HK-2 (cell line): ENCODE measurements at regions not wholly inside any gene's neighbourhood (a gene's known extent, or its start where the extent isn't known, plus 50 kb on each side); places are given as distances from the start of the nearest gene placed in this dataset.

Source experiments
- DNase-seq: peaks from one replicate; pipeline ENCODE4 v3.0.0-alpha.2; 2018; ENCODE audit not compliant: unreplicated experiment

DNA sequence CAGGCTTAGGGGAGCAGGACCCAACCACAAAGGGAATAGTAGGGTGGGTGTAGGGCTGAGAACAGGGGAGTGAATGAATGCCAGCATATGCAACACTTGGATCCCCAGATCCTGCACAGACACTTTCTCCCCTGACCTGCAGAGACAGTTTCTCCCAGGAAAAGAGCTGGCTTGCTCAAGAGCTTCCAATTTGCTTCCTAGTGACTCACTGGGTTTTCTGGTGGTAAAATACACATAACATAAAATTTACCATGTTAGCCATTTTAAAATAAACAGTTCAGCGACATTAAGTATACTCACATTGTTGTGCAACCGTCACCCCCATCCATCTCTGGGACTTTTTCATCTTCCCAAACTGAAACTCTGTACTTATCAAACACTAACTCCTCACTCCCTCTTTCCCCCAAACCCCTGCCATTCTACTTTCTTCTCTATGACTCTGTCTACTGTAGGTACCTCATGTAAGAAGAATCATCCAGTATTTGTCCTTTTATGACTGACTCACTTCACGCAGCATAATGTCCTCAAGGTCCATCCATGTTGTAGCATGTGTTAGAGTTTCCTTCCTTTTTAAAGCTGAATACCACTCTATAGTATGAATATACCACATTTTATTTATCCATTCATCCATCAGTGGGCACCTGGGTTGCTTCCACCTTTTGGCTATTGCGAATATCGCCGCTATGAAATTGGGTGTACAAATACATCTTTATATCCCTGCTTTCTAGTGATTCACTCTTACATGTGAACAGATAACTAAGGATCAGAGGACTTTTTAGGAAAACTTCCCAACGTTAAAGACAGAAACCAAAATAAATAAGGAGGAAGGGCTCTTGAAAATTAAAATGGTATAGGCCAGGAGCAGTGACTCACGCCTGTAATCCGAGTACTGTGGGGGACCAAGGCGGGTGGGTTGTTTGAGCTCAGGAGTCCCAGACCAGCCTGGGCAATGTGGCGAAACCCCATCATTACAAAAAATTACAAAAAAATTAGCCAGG lies 95.6 kb upstream of the TJP1 start:
- no peak for DNase-seq

DNA sequence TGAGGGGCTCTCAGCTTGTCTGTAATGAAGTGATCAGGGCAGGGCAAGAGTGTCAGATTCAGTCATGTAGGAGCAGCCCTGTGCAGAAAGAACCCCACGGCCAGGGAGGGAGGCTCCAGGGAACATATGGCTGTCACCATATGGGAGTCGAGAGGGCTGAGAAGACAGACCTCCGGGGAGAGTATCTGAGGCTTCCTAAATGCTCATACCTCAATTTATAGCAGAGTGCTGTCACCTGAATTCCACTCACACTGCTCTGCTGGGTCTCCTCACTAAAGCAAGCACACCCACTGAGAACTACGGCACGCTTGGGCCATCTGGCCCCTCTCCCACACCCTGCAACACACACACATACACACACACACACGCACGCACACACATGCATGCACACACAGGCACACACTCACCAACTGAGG lies 92.3 kb upstream of the TJP1 start:
- no peak for DNase-seq

DNA sequence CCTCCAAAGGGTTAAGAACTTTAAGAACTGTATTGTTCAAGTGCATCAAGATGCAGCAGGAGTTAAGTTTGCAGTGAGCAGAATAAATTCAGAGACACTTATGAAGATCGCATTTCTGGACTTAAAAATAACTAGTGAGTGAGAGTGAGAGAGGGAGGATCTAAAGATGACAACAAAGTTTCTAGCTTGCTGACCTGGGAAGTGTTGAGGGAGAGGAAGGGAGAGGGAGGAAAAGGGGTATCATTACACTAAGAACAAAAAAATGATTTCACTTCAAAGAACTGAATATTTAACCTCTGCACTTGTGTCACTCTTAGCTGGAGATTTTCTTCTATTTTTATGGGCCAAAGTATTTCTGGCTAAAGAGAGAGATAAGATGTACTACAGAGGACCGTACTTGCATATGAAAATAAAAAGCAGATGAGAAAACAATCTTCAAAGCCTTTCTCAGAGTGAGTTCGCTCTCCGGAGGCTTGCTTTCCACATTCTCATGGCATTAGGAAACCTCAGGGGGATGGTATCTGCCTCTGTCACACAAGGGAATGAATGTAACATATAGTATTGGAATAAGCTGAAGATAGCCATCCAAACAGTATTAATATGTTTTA lies 91.4 kb upstream of the TJP1 start:
- no peak for DNase-seq

- DNase-seq = no peak
These were observed 89.4 kb upstream of the TJP1 start for GRCh38 chr15:29911705-29912104.

- no peak for DNase-seq
These were observed 87.8 kb upstream of the TJP1 start for GRCh38 chr15:29910068-29910467.

DNA sequence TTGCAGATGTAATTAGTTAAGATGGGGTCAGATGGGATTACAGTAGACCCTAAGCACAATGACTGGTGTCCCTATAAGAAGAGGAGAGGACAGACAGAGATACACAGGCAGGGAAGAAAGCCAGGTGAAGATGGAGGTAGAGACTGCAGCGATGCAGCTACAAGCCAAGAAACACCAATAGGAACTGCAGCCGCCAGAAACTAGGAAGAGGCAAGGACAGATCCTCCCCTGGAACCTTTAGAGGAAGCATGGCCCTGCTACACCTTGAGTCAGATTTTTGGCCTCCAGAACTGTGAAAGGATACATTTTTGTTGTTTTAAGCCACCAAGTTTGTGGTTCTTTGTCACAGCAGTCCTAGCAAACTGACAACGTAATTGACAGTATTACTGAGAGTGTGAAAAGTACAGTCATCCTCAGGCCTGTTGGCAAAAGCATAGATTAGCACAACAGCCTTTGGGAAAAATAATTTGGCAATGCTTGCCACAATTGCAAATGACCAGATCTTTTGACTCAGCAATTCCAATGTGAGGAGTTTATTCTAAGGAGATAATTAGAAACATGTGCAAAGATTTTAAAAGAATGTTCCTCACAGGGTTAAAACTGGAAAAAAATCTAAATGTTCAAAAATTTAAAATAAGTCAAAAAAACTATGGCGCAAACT lies 82.6 kb upstream of the TJP1 start:
- DNase-seq = no peak

- no peak for DNase-seq
These were observed 81.7 kb upstream of the TJP1 start for GRCh38 chr15:29903785-29904464.

DNA sequence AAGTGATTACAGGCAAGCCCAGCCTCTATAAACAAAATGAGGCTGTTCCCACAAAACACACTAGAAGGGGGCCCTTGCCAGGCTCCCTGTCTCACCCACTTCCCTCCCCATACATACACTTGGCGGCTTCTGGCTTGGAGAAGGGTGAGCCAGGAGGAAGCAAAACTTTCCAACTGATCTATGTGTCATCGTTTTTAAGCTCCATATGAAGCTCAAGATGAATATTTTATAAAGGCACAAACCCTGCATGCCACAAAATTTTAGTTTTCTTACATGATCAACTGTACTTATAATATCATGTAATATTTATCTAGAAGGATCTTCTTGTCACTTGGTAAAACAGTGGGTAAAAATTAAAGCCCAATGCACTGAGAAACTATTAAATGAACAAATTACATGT lies 80.8 kb upstream of the TJP1 start:
- no peak for DNase-seq

- no peak for DNase-seq
These were observed 78.2 kb upstream of the TJP1 start for GRCh38 chr15:29900237-29901189.

- DNase-seq = no peak
These were observed 73.8 kb upstream of the TJP1 start for GRCh38 chr15:29896062-29896461.

DNA sequence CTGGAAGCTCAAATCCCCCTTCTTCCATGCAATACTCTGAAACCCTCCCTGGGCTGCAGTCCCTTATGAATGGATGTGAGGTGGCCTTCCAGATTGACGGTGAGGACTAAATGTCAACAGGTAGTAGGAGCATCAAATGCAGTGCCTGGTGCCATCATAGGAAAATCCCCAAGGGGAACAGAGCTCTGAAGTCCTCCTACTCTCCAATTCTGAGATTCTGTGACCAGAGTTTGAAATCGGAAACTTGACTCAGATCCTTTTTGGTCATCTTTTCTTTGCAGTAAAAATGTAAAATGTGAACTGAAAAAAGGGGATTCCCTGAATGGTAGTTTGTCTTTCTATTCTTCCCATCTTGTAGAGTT lies 68.8 kb upstream of the TJP1 start:
- DNase-seq = no peak

DNA sequence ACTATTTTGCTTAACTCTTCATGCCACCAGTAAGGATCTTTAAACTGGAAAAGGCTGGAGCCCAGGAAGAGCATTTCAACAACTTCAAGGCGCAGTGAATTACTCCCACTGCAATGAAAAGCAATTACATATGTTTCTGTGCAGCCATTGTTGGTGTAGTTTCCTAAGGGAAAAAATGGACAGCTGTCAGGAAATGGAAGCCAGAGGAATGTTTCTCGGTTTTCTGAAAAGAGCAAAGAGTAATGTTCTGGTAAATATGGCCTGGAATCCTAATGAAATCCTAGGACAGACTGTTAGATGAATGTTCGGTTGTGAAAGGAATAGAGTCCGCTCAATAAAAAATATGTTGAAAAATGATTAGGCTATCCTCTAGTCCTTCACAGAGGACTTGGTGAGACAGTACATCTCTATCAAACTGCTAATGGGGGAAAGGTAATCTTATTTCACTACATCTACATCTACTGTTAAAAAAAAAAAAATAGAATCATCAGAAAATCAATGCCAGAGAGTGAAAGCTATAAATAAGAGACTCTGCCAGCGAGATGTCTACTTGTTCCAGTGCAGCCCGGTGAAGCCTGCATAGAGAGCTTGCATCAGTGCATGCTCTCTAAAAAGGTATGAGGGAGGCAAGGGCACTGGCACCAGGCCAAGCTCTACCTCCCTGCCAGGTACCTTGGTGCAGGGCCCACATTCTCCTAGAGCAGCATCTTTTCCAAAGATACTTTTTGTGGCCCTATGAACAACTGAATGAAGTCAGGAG lies 68.2 kb upstream of the TJP1 start:
- no peak for DNase-seq

GRCh38 chr15:29889542-29890329 lies 67.5 kb upstream of the TJP1 start:
- DNase-seq = peak; percentile 5

DNA sequence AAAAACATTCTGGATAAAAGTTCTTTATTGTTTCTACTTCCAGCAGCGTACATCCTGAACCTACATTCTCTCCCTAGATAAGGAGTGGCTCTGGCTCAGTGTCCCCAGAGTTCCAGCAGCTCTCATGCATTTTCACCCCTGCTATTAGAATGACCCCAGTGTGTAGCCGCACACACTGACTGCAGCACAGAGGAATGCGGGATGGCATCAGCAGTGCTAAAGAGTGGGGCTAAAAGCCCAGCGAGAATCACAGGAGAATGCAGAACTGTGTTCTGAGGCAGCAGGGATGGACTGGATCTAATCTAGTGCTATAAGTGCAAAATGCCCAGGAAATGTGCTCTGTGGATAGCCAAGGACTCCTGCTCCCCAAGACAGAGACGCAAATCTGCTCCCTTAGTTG lies 66.4 kb upstream of the TJP1 start:
- peak; percentile 10 for DNase-seq

DNA sequence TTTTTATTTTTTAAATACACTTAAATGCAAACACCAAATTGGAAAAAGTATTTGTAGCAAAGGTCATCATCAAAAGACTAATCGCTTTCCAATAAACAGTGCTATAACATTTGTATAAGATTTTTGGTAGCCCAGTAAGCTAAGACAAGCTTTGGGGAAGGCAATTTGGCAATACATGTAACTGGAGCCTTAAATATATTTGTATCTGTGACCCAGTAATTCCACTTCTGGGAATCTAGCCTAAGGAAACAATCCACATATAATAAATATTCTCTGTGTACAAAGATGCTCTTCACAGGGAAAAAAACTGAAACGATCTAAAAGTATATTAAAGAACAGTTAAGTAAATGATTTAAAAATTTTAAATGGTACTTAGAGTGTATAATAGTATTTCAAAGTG lies 65.5 kb upstream of the TJP1 start:
- DNase-seq = no peak

GRCh38 chr15:29885183-29885582 lies 62.9 kb upstream of the TJP1 start:
- no peak for DNase-seq

DNA sequence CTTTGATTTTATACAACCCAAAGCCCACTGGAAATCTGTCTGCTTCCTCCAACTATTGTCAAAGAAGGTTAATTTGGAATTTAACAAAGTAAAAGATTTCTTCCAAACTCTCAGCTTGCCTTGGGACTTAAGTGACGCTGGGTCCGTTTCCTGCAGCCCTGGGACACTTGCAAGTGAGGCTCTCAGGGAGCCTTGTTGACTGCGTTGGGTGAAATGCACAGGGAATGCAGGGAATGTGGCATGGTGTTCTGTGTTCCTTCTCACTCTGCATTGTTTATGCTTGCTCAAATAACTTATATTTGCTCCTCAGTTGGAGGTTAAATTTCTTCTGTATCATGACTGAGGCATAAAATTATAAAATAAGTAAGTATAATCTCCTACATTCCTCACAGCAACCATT lies 60.9 kb upstream of the TJP1 start:
- DNase-seq = no peak

DNA sequence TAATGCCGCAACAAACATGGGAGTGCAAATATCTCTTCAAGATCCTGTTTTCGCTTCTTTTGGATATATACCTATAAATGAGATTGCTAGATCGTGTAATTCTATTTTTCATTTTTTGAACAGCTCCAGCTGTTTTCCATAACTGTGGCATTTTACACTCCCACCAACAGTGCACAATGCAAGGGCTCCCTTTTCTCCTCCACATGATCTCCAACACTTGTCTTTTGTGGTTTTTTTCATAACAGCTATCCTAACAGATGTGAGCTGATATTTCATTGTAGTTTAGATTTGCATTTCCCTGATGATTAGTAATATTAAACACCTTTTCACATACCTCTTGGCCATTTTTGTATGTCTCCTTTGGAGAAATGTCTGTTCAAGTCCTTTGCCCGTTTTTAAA lies 58.6 kb upstream of the TJP1 start:
- DNase-seq = no peak

DNA sequence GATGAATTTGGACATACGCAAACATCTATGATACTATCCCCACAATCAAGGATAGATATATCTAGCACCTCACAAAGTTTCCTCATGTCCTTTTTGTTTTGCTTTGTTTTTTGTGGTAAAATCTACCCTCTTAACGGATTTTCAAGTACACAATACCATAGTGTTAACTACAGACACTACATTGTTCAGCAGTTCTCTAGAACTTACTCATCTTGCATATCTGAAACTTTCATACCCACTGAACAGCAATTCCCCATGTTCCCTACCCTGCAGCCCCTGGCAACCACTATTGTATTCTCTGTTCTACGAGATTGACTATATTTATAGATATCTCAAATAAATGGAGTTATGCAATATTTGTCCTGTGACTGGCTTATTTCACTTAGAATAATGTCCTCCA lies 58.1 kb upstream of the TJP1 start:
- no peak for DNase-seq

DNA sequence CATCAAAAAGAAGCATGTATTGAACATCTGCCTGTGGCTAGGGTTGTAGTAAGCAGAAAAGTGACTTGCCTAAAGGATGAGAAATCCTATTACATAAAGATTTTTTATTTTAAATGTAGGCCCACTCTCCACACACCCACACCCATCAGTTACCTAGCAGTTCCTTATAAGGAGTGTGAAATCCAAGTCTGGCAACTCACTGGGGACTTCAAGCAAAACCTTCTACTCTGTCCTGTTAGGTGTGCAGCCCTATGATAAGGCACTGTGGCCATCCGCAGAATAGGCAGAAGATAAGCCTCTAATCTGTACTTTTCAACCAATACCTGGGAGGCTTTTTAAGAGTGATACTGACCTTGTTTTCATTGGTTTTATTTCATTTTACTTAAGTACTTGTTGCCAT lies 52.7 kb upstream of the TJP1 start:
- no peak for DNase-seq
